ENCODE measurements at regions not wholly inside any gene's neighbourhood (a gene's known extent, or its start where the extent isn't known, plus 50 kb on each side); places are given as distances from the start of the nearest gene placed in this dataset.

DNA sequence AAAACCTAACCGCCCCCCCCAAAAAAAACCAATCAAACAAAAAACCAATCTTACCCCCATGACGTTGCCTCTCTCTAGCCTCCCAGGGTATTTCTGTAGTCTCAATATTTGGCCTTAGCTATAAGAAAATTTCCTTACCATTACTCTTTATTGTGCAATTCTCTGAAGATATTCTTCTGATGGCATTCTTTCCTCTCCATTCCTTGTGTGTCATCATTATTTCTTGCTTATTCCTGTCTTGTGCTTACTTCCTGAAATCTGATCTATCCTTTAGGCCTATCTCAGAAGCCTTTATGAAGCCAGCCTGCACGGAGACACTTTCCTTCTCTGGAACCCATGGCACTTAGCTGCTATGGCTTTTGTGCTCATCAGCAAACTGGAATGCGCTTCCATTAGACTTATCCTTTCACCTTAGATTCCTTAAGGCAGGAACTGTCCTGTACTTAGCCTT, 65.9 kb upstream of the DDR1 start (continued):
- peak; percentile 54; the same call in 1 of the 2 replicates for TF ChIP-seq KLF13 (tag; IDR thresholded peaks at IDR 0.05; ENCODE audit: borderline replicate concordance, low read depth)
- no peak for TF ChIP-seq NR2F6 (CRISPR knock-in tag; IDR thresholded peaks at IDR 0.05)
- TF ChIP-seq ZNF316 (IDR thresholded peaks at IDR 0.05) = peak; percentile 78
- no peak for TF ChIP-seq NCOA6 (IDR thresholded peaks at IDR 0.05)
- TF ChIP-seq ZNF41 (CRISPR knock-in tag; conservative IDR thresholded peaks at IDR 0.05) = 0 out of 2 replicates have a peak, but pooled peaks have one; percentile 36
- peak; percentile 22; the same call in 1 of the 2 replicates for TF ChIP-seq ELF4 (CRISPR knock-in tag; IDR thresholded peaks at IDR 0.05)
- TF ChIP-seq BRD9 (IDR thresholded peaks at IDR 0.05; ENCODE audit: low read depth, partially characterized antibody) = peak; percentile 66
- no peak for TF ChIP-seq ZBTB5 (IDR thresholded peaks at IDR 0.05)
- TF ChIP-seq ELF2 (CRISPR knock-in tag; IDR thresholded peaks at IDR 0.05) = 0 out of 2 replicates have a peak, but pooled peaks have one; percentile 36
- TF ChIP-seq, protein P1, sequence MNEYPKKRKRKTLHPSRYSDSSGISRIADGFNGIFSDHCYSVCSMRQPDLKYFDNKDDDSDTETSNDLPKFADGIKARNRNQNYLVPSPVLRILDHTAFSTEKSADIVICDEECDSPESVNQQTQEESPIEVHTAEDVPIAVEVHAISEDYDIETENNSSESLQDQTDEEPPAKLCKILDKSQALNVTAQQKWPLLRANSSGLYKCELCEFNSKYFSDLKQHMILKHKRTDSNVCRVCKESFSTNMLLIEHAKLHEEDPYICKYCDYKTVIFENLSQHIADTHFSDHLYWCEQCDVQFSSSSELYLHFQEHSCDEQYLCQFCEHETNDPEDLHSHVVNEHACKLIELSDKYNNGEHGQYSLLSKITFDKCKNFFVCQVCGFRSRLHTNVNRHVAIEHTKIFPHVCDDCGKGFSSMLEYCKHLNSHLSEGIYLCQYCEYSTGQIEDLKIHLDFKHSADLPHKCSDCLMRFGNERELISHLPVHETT (CRISPR knock-in tag; conservative IDR thresholded peaks at IDR 0.05 in 1 of 2, IDR thresholded peaks at IDR 0.05 in 1 of 2) = no peak
- no peak for TF ChIP-seq ZNF140 (CRISPR knock-in tag; IDR thresholded peaks at IDR 0.05)
- no peak for TF ChIP-seq KLF10 (CRISPR knock-in tag; IDR thresholded peaks at IDR 0.05)
- 0 out of 2 replicates have a peak, but pooled peaks have one; percentile 29 for TF ChIP-seq CTBP1 (IDR thresholded peaks at IDR 0.05; ENCODE audit: borderline replicate concordance)
- TF ChIP-seq HDAC2 (IDR thresholded peaks at IDR 0.05) = peak; percentile 42; the same call in 1 of the 2 replicates
- TF ChIP-seq KLF6 (CRISPR knock-in tag; IDR thresholded peaks at IDR 0.05; ENCODE audit: borderline replicate concordance) = 0 out of 2 replicates have a peak, but pooled peaks have one; percentile 68
- no peak for TF ChIP-seq ZNF3 (CRISPR knock-in tag; IDR thresholded peaks at IDR 0.05)
- TF ChIP-seq ZNF778 (CRISPR knock-in tag; IDR thresholded peaks at IDR 0.05) = no peak
- TF ChIP-seq XRCC5 (IDR thresholded peaks at IDR 0.05; ENCODE audit: low read depth, low read length) = no peak
- TF ChIP-seq ZNF592 (IDR thresholded peaks at IDR 0.05) = peak; percentile 71; the same call in 1 of the 2 replicates
- TF ChIP-seq FOS (IDR thresholded peaks at IDR 0.05; ENCODE audit: extremely low read depth, insufficient read length) = no peak
- TF ChIP-seq IRF9 (tag; IDR thresholded peaks at IDR 0.05) = peak; percentile 60; the same call in 1 of the 2 replicates
- no peak for TF ChIP-seq ZNF76 (CRISPR knock-in tag; IDR thresholded peaks at IDR 0.05; ENCODE audit: borderline replicate concordance)

All from K562 (cell line).